H9 (cell line): ENCODE measurements at regions not wholly inside any gene's neighbourhood (a gene's known extent, or its start where the extent isn't known, plus 50 kb on each side); places are given as distances from the start of the nearest gene placed in this dataset.

Source experiments
- DNase-seq: peaks from one replicate; pipeline ENCODE4 v3.0.0-alpha.2; 2017
- H2AFZ ChIP-seq: one replicate; pipeline ENCODE4 v1.6.1; 2013; ENCODE audit warnings: mild to moderate bottlenecking, low read length, control low read depth, moderate library complexity
- H2AK5ac ChIP-seq: 2 replicates; pipeline ENCODE4 v1.6.1; 2013; ENCODE audit warnings: low read length, control low read depth, mixed read lengths; ENCODE audit not compliant: insufficient read length
- H2BK120ac ChIP-seq: one replicate; pipeline ENCODE4 v1.6.1; 2013; ENCODE audit warnings: low read depth, mild to moderate bottlenecking, low read length, control low read depth, inconsistent platforms; ENCODE audit not compliant: poor library complexity, severe bottlenecking
- H2BK12ac ChIP-seq: 2 replicates; pipeline ENCODE4 v1.6.1; 2013; ENCODE audit warnings: low read length, control low read depth, mixed read lengths, low read depth; ENCODE audit not compliant: insufficient read length
- H2BK15ac ChIP-seq: 2 replicates; pipeline ENCODE4 v1.6.1; 2013; ENCODE audit warnings: low read depth, low read length, control low read depth
- H2BK20ac ChIP-seq: one replicate; pipeline ENCODE4 v1.6.1; 2013; ENCODE audit warnings: low read depth, mild to moderate bottlenecking, low read length, control low read depth, inconsistent platforms; ENCODE audit not compliant: poor library complexity, severe bottlenecking
- H2BK5ac ChIP-seq: 2 replicates; pipeline ENCODE4 v1.6.1; 2013; ENCODE audit warnings: low read length, control low read depth, mixed read lengths; ENCODE audit not compliant: insufficient read length
- H3K14ac ChIP-seq: 2 replicates; pipeline ENCODE4 v1.6.1; 2013; ENCODE audit warnings: low read length, control low read depth; ENCODE audit not compliant: insufficient read depth
- H3K18ac ChIP-seq: 2 replicates; pipeline ENCODE4 v1.6.1; 2013; ENCODE audit warnings: low read depth, mild to moderate bottlenecking, mixed read lengths, low read length, control low read depth; ENCODE audit not compliant: insufficient read length
- H3K23ac ChIP-seq: 2 replicates; pipeline ENCODE4 v1.6.1; 2013; ENCODE audit warnings: low read length, control low read depth, mixed read lengths, low read depth; ENCODE audit not compliant: insufficient read length
- H3K23me2 ChIP-seq: 2 replicates; pipeline ENCODE4 v1.6.1; 2013; ENCODE audit warnings: low read depth, mild to moderate bottlenecking, mixed read lengths, low read length, control low read depth; ENCODE audit not compliant: insufficient read length, poor library complexity, severe bottlenecking
- H3K27ac ChIP-seq: 2 replicates; pipeline ENCODE4 v1.5.1; 2013; ENCODE audit warnings: low read length, control low read depth, mixed read lengths, low read depth; ENCODE audit not compliant: insufficient read length
- H3K27me3 ChIP-seq: 2 replicates; pipeline ENCODE4 v1.6.1; 2013; ENCODE audit warnings: low read length, control low read depth, inconsistent platforms; ENCODE audit not compliant: insufficient read depth
- H3K4ac ChIP-seq: 2 replicates; pipeline ENCODE4 v1.6.1; 2013; ENCODE audit warnings: low read depth, mild to moderate bottlenecking, control low read depth, inconsistent platforms, low read length, moderate library complexity
- H3K4me1 ChIP-seq: 2 replicates; pipeline ENCODE4 v1.6.1; 2013; ENCODE audit warnings: low read length, control low read depth, inconsistent platforms; ENCODE audit not compliant: insufficient read depth
- H3K4me2 ChIP-seq: 2 replicates; pipeline ENCODE4 v1.6.1; 2013; ENCODE audit warnings: low read length, control low read depth, mixed read lengths; ENCODE audit not compliant: insufficient read length, insufficient read depth
- H3K56ac ChIP-seq: 2 replicates; pipeline ENCODE4 v1.6.1; 2013; ENCODE audit warnings: low read depth, mild to moderate bottlenecking, mixed read lengths, low read length, control low read depth; ENCODE audit not compliant: insufficient read length
- H3K79me1 ChIP-seq: 2 replicates; pipeline ENCODE4 v1.6.1; 2013; ENCODE audit warnings: low read depth, mild to moderate bottlenecking, moderate library complexity, low read length, control low read depth, inconsistent platforms; ENCODE audit not compliant: insufficient read depth, poor library complexity, severe bottlenecking
- H3K79me2 ChIP-seq: 2 replicates; pipeline ENCODE4 v1.6.1; 2013; ENCODE audit warnings: low read length, control low read depth, inconsistent platforms; ENCODE audit not compliant: insufficient read depth
- H3K9ac ChIP-seq: 2 replicates; pipeline ENCODE4 v1.6.1; 2013; ENCODE audit warnings: low read length, control low read depth, mixed read lengths; ENCODE audit not compliant: insufficient read length; ENCODE audit errors: extremely low read depth
- H3K9me3 ChIP-seq: one replicate; pipeline ENCODE4 v1.6.1; 2013; ENCODE audit warnings: low read depth, low read length, inconsistent platforms; ENCODE audit not compliant: control insufficient read depth
- H3T11ph ChIP-seq: one replicate; pipeline ENCODE4 v1.6.1; 2013; ENCODE audit warnings: mild to moderate bottlenecking, low read length, control low read depth, inconsistent platforms
- H4K20me1 ChIP-seq: one replicate; pipeline ENCODE4 v1.6.1; 2013; ENCODE audit not compliant: control insufficient read depth, insufficient read length, insufficient read depth
- H4K5ac ChIP-seq: 2 replicates; pipeline ENCODE4 v1.6.1; 2013; ENCODE audit warnings: low read depth, mild to moderate bottlenecking, mixed read lengths, low read length, control low read depth; ENCODE audit not compliant: insufficient read length
- H4K8ac ChIP-seq: replicated peaks from 2 replicates; pipeline ENCODE4 v1.6.1; 2013; ENCODE audit warnings: low read length, control low read depth, mixed read lengths, low read depth; ENCODE audit not compliant: insufficient read length
- H4K91ac ChIP-seq: 2 replicates; pipeline ENCODE4 v1.6.1; 2013; ENCODE audit warnings: low read depth, mild to moderate bottlenecking, moderate library complexity, mixed read lengths, low read length, control low read depth; ENCODE audit not compliant: insufficient read length
- H3K27ac Mint-ChIP-seq, 3 experiments: 2 replicates in 2 of 3; 3 replicates in 1 of 3; pipeline ENCODE4 v1.8.0; 2020 to 2021; ENCODE audit warnings: mixed read lengths in 3 of 3, mild to moderate bottlenecking in 1 of 3, moderate library complexity in 1 of 3
- H3K27me3 Mint-ChIP-seq: 2 replicates; pipeline ENCODE4 v1.8.0; 2021; ENCODE audit warnings: low read depth, mild to moderate bottlenecking, moderate library complexity, mixed read lengths
- H3K36me3 Mint-ChIP-seq, 3 experiments: 2 replicates in 2 of 3; 3 replicates in 1 of 3; pipeline ENCODE4 v1.8.0; 2020 to 2021; ENCODE audit warnings: low read depth in 3 of 3, mixed read lengths in 3 of 3; ENCODE audit not compliant: insufficient read depth in 1 of 3
- H3K4me1 Mint-ChIP-seq, 2 experiments: 2 replicates each; pipeline ENCODE4 v1.8.0; 2020; ENCODE audit warnings: mixed read lengths in 2 of 2
- H3K4me3 Mint-ChIP-seq, 2 experiments: 2 replicates in 1 of 2; 3 replicates in 1 of 2; pipeline ENCODE4 v1.8.0; 2020 to 2021; ENCODE audit warnings: mild to moderate bottlenecking in 2 of 2, mixed read lengths in 2 of 2, moderate library complexity in 1 of 2
- H3K9me3 Mint-ChIP-seq, 2 experiments: 2 replicates in 1 of 2; 3 replicates in 1 of 2; pipeline ENCODE4 v1.8.0; 2020; ENCODE audit warnings: mild to moderate bottlenecking in 2 of 2, mixed read lengths in 2 of 2, moderate library complexity in 1 of 2
- CTCF ChIP-seq: fragments of 200-600 bp; sonication (generic); conservative IDR thresholded peaks from 3 replicates; pipeline ENCODE4 v1.8.0; 2021; ENCODE audit warnings: antibody characterized with exemption, mild to moderate bottlenecking
- WGBS: extraction: QIAGEN DNeasy Blood & Tissue Kit; methylation state at CpG from one replicate; pipeline ENCODE4 v1.1.7; 2013; ENCODE audit warnings: missing lambda C conversion rate, low lambda C conversion rate, mixed read lengths; ENCODE audit not compliant: insufficient read length; ENCODE audit errors: extremely low coverage; 5-methylcytosine and 5-hydroxymethylcytosine counted together

DNA sequence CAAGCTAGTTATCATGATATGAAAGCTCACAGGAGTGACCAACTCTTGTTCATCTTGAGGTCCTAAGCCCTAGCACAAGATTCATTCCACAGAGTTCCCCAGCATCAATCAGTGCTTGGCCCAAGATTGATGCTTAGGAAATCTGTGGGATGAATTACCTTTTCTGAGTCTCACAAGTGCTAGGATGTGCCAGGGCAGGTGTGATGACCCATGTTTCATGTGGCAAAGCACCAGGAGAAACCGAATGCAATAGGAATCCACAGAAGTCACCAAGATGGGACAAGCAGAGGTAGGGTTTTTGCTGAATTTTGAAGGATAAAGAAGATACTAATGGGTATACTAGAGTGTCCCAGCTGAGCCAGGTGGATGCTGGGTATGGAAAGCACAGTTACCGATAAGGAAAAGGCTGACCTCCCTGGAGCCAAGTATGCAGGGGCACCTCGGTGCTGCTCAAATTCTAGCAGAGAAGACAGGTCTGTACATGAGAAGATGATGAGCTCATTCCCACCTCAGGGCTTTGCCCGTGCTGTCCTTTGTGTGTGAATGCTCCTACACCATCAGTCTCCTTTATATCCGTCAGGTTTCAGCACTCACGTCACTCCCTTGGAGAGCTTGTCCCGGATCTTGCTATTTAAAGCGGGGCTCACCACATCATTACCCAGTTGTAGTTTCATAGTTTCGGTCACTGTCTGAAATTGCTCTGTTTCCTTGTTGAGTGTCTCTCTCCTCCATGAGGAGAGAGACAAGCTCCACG, 168.9 kb upstream of the TSC22D1 start:
- no peak overlapping the region for H2AK5ac ChIP-seq
- no peak overlapping the region for H3K9ac ChIP-seq
- TF ChIP-seq CTCF, result no peak
- Mint-ChIP-seq H3K36me3 (no peaks in the 10 kb centered on the region; a peak in 1 of 7 replicates), H3K9me3 (peaks cover 0 to 3% of the 10 kb centered on the region in 2 experiments; a peak in 2 of 5 replicates), H3K4me3 (no peak overlapping the region), H3K4me1 (no peaks in the 10 kb centered on the region), H3K27ac (no peak overlapping the region), H3K27me3 (no peaks in the 10 kb centered on the region)
- H2AFZ ChIP-seq, result no peak overlapping the region
- no peak overlapping the region for H4K91ac ChIP-seq
- H4K8ac ChIP-seq, result no peak overlapping the region
- H2BK12ac ChIP-seq, result no peak overlapping the region
- no peak overlapping the region for H3K4ac ChIP-seq
- no peak overlapping the region for H2BK120ac ChIP-seq
- H2BK5ac ChIP-seq, result no peak overlapping the region
- no peaks in the 10 kb centered on the region for H3K27me3 ChIP-seq
- no peak overlapping the region for H3T11ph ChIP-seq
- no peak for DNase-seq
- no peaks in the 10 kb centered on the region for H3K79me2 ChIP-seq
- no peak overlapping the region for H4K5ac ChIP-seq
- H2BK15ac ChIP-seq, result no peak overlapping the region
- H2BK20ac ChIP-seq, result no peak overlapping the region
- no peak overlapping the region for H3K18ac ChIP-seq
- H3K56ac ChIP-seq, result no peak overlapping the region
- no peaks in the 10 kb centered on the region for H3K4me1 ChIP-seq
- H3K14ac ChIP-seq, result no peak overlapping the region
- no peak overlapping the region for H3K23ac ChIP-seq
- no peaks in the 10 kb centered on the region for H3K23me2 ChIP-seq
- H3K9me3 ChIP-seq, result no peaks in the 10 kb centered on the region
- no peaks in the 10 kb centered on the region for H4K20me1 ChIP-seq
- H3K79me1 ChIP-seq, result no peaks in the 10 kb centered on the region
- H3K4me2 ChIP-seq, result no peak overlapping the region
- H3K27ac ChIP-seq, result no peak overlapping the region
- WGBS, result no CpG with 5 or more reads among the region's 10 CpGs
